Small intestine (tissue), 7 donors: ENCODE measurements at regions not wholly inside any gene's neighbourhood (a gene's known extent, or its start where the extent isn't known, plus 50 kb on each side); places are given as distances from the start of the nearest gene placed in this dataset.
A peak's percentile ranks its signal among the peaks of the same experiment; 100 is the strongest.

Experiments
- DNase-seq, 2 donors: peaks; one replicate each; pipeline versions ENCODE4 v3.0.0 to v3.0.0-alpha.2; 2013
- FAIRE-seq: peaks from 2 replicates; lab custom pipeline; 2012; peaks lifted over from hg19 to GRCh38; lab: Jason Lieb, UNC
- H3K27ac ChIP-seq, 3 donors: one replicate each; pipeline ENCODE4 v1.5.1; 2013; ENCODE audit warnings: low read length in 2 of 3, mild to moderate bottlenecking in 2 of 3, control low read depth in 1 of 3, inconsistent platforms in 1 of 3, low read depth in 1 of 3, moderate library complexity in 1 of 3
- H3K27me3 ChIP-seq, 3 donors: one replicate each; pipeline ENCODE4 v1.6.1; 2013; ENCODE audit warnings: low read length in 3 of 3, inconsistent platforms in 1 of 3; ENCODE audit not compliant: control insufficient read depth in 3 of 3, insufficient read depth in 3 of 3
- H3K36me3 ChIP-seq, 3 donors: one replicate each; pipeline ENCODE4 v1.6.1; 2013; ENCODE audit warnings: low read length in 3 of 3, inconsistent platforms in 1 of 3, low read depth in 1 of 3, mild to moderate bottlenecking in 1 of 3, moderate library complexity in 1 of 3; ENCODE audit not compliant: control insufficient read depth in 3 of 3, insufficient read depth in 2 of 3
- H3K4me1 ChIP-seq, 3 donors: one replicate each; pipeline ENCODE4 v1.6.1; 2013; ENCODE audit warnings: low read length in 2 of 3, inconsistent platforms in 1 of 3, low read depth in 1 of 3, mild to moderate bottlenecking in 1 of 3, moderate library complexity in 1 of 3; ENCODE audit not compliant: control insufficient read depth in 3 of 3, insufficient read depth in 2 of 3
- H3K4me3 ChIP-seq, 3 donors: one replicate each; pipeline ENCODE4 v1.5.1; 2013; ENCODE audit warnings: low read length in 3 of 3, control low read depth in 1 of 3, inconsistent platforms in 1 of 3, low read depth in 1 of 3, mild to moderate bottlenecking in 1 of 3, moderate library complexity in 1 of 3
- H3K9me3 ChIP-seq, 2 donors: one replicate each; pipeline ENCODE4 v1.6.1; 2013; ENCODE audit warnings: low read depth in 1 of 2, low read length in 1 of 2; ENCODE audit not compliant: control insufficient read depth in 2 of 2, insufficient read depth in 1 of 2
- WGBS, 3 donors: extraction: QIAGEN DNeasy Blood & Tissue Kit; methylation state at CpG; one replicate each; pipeline ENCODE4 v1.1.7; 2013; 5-methylcytosine and 5-hydroxymethylcytosine counted together
- donor health status: healthy with polysubstance abuse.
- donor health status: control.
- donor health status: control.
- donor health status: Bipolar disorder and iron deficiency.
- donor health status: healthy.

DNA sequence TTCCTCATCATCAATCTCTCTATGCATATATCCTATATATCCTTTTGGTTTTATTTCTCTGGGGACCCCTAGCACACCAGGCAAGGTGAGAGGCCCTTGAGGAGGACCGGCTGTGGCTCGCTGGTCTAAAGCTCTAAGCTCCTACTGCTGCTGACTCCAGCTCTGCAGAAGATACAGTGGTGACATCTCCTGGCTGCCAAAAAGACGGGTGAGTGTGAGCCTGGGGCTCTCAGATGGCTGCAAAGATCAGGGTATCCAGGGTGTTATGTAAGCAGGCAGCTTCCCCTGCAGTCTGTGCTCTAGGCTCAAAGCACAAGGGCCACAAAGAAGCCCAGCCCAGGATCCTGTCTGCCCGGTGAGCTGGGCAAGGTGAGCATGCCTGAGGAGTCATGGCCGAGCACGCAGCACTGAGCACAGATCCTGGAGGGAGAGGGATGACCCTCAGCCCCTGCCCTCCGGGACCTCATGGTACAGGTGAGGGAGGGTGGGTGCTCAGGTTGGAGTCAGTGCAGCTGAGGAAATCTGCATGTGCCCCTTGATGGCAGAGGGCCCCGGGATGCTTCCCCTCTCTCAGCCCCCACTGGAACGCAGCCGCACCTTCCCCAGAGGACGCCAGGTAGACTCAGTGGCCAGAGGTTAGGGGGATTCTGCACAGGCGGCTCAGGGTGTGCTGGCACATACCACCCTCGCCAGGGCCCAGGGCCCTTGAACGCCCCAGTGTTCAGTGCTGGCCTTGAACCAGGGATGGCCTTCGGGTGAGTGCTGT lies 95.4 kb upstream of the INSIG1 start:
- no peak for FAIRE-seq
- no peak for DNase-seq
- H3K9me3 ChIP-seq = no peaks in the 10 kb centered on the region
- no peaks in the 10 kb centered on the region for H3K27me3 ChIP-seq
- peaks cover 0 to 3% (median 0%) of the 10 kb centered on the region in 3 donors for H3K4me1 ChIP-seq
- 91 to 95% (median 95%) methylated on average over 15 of the region's 15 CpGs for WGBS, 3 donors
- H3K27ac ChIP-seq = no peak overlapping the region
- H3K36me3 ChIP-seq = no peaks in the 10 kb centered on the region
- no peak overlapping the region for H3K4me3 ChIP-seq

DNA sequence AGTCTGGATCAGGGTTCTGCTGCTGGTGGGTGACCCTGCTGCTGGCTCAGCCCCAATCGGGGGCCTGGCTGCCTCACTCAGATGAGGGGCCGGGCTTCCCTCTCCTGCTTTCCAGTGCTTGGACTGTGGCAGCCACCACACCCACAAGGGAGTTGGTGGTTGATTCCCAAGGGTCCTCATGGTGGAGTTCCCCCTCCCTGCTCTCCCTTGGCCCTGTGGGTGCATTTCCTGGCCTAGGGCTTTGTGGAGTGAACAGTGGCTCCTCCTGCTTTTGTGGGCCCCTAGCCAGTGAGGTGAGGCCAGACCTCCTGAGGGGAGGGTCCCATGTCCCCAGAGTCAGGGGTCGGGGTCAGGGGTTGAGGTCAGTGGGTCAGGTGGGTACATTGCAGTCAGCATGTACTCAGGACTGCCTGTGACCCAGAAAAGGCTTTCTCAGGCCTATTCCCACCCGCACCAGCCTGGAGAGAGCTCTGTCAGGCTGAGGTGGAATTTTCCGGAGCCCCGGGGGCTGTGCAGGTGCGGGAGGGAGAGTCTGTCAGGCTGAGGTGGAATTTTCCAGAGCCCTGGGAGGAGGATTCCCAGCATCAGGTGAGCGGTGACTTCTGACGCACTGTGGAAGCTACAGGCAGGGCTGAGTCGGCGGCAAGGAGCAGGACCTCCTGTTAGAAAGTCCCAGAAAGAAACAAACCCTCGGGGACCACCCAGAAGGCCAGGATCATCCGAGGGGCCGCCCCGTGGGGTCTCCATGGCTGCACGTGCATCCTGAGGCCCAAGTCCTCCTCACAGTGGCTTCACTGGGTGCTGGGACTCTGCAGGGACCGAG lies 94.4 kb upstream of the INSIG1 start:
- 71 to 90% (median 83%) methylated on average over 16 to 17 of the region's 17 CpGs for WGBS, 3 donors
- Histone ChIP-seq H3K4me1 (peaks cover 0 to 3% (median 0%) of the 10 kb centered on the region in 3 donors), H3K4me3 (no peak overlapping the region), H3K27me3 (no peaks in the 10 kb centered on the region), H3K36me3 (no peaks in the 10 kb centered on the region), H3K9me3 (no peaks in the 10 kb centered on the region), H3K27ac (no peak overlapping the region)
- DNase-seq = no peak
- no peak for FAIRE-seq

GRCh38 chr7:155203882-155204691 lies 93.6 kb upstream of the INSIG1 start:
- Histone ChIP-seq H3K27ac (peak overlapping the region in 1 of 3 donors; percentile 86), H3K27me3 (no peaks in the 10 kb centered on the region), H3K4me1 (peaks cover 0 to 3% (median 0%) of the 10 kb centered on the region in 3 donors), H3K4me3 (no peak overlapping the region), H3K9me3 (no peaks in the 10 kb centered on the region), H3K36me3 (no peaks in the 10 kb centered on the region)
- peak in 1 of 2 donors; percentile 9 for DNase-seq
- WGBS, 3 donors = 60 to 79% (median 65%) methylated on average over 13 to 14 of the region's 14 CpGs
- FAIRE-seq = no peak

GRCh38 chr7:155204744-155205367 lies 92.8 kb upstream of the INSIG1 start:
- H3K27ac ChIP-seq = peak overlapping the region in 1 of 3 donors; percentile 86
- DNase-seq = no peak
- H3K4me1 ChIP-seq = peaks cover 0 to 3% (median 0%) of the 10 kb centered on the region in 3 donors
- H3K36me3 ChIP-seq = no peaks in the 10 kb centered on the region
- no peaks in the 10 kb centered on the region for H3K9me3 ChIP-seq
- peak overlapping the region in 1 of 3 donors; percentile 23 for H3K4me3 ChIP-seq
- H3K27me3 ChIP-seq = peaks cover 0 to 1% (median 0%) of the 10 kb centered on the region in 3 donors
- FAIRE-seq = no peak
- WGBS, 3 donors = 24 to 51% (median 32%) methylated on average over 14 of the region's 14 CpGs

GRCh38 chr7:155205368-155206317 lies 92.0 kb upstream of the INSIG1 start:
- DNase-seq (peak; percentile 34 to 75), FAIRE-seq (no peak)
- H3K4me3 ChIP-seq = peak overlapping the region in 1 of 3 donors; percentile 23
- WGBS, 3 donors = 49 to 68% (median 58%) methylated on average over 33 of the region's 33 CpGs
- peak overlapping the region; percentile 57 to 86 (median 74) for H3K27ac ChIP-seq
- H3K27me3 ChIP-seq = peaks cover 0 to 9% (median 0%) of the 10 kb centered on the region in 3 donors
- no peaks in the 10 kb centered on the region for H3K36me3 ChIP-seq
- H3K9me3 ChIP-seq = no peaks in the 10 kb centered on the region
- peaks cover 0 to 3% (median 0%) of the 10 kb centered on the region in 3 donors for H3K4me1 ChIP-seq

DNA sequence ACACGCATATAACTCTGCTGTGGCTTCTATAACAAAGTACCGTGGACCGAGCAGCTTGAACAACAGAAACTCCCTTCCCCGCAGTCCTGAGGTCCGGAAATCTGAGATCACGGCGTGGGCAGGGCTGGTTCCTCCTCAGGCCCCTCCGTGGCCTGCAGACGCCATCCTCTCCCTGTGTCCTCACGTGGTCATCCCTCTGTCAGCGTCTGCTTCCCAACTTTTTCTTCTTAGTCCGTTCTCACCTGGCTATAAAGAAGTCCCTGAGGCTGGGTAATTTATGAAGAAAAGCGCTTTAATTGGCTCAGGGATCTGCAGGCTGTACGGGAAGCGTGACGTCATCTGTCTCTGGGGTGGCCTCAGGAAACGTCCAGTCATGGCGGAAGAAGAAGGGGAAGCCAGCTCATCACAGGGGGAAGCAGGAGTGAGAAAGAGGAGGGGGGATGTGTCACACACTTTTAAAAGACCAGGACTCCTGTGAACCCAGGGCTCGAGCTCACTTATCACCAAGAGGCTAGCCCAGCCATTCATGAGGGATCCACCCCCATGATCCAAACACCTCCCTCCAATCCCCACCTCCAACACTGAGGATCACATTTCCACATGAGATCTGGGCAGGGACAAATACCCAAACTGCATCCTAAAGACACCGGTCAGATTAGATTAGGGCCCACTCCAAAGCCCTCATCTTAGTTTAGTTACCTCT lies 91.2 kb upstream of the INSIG1 start:
- H3K27ac ChIP-seq = peak overlapping the region in 2 of 3 donors; percentile 57 to 86
- no peaks in the 10 kb centered on the region for H3K36me3 ChIP-seq
- FAIRE-seq (no peak), DNase-seq (peak; percentile 20 to 38)
- H3K27me3 ChIP-seq = peaks cover 0 to 12% (median 0%) of the 10 kb centered on the region in 3 donors
- peak overlapping the region in 1 of 3 donors; percentile 13 for H3K4me3 ChIP-seq
- H3K9me3 ChIP-seq = no peaks in the 10 kb centered on the region
- peaks cover 0 to 3% (median 0%) of the 10 kb centered on the region in 3 donors for H3K4me1 ChIP-seq
- WGBS, 3 donors = 49 to 80% (median 61%) methylated on average over 20 of the region's 20 CpGs
